Karpas-422 (cell line): ENCODE measurements at regions not wholly inside any gene's neighbourhood (a gene's known extent, or its start where the extent isn't known, plus 50 kb on each side); places are given as distances from the start of the nearest gene placed in this dataset.
A peak's percentile ranks its signal among the peaks of the same experiment; 100 is the strongest.
"Not testable (repeated sequence)": the region's sequence is repeated elsewhere in the genome, so short reads cannot be mapped to it uniquely, and the experiment has no call there.

Experiments
- DNase-seq: peaks from one replicate; pipeline ENCODE4 v3.0.0-alpha.2; 2015
- H2AFZ ChIP-seq: fragments of 200-600 bp; sonication (generic); 2 replicates; pipeline ENCODE4 v1.6.1; 2014; ENCODE audit warnings: antibody characterized with exemption, low read length, mixed read lengths
- H3K27ac ChIP-seq: fragments of 200-600 bp; sonication (generic); 2 replicates; pipeline ENCODE4 v1.5.1; 2014; ENCODE audit warnings: mild to moderate bottlenecking, low read length, moderate library complexity
- H3K27me3 ChIP-seq: fragments of 200-600 bp; sonication (generic); 2 replicates; pipeline ENCODE4 v1.6.1; 2014; ENCODE audit warnings: low read length, mixed read lengths
- H3K36me3 ChIP-seq: fragments of 200-600 bp; sonication (generic); 2 replicates; pipeline ENCODE4 v1.6.1; 2014; ENCODE audit warnings: low read length, mixed read lengths; ENCODE audit not compliant: insufficient read depth
- H3K4me1 ChIP-seq: fragments of 200-600 bp; sonication (generic); 2 replicates; pipeline ENCODE4 v1.6.1; 2014; ENCODE audit warnings: mild to moderate bottlenecking, low read length, mixed read lengths
- H3K4me2 ChIP-seq: fragments of 200-600 bp; sonication (generic); 2 replicates; pipeline ENCODE4 v1.6.1; 2014; ENCODE audit warnings: low read length, low read depth, mild to moderate bottlenecking; ENCODE audit not compliant: poor library complexity, severe bottlenecking
- H3K4me3 ChIP-seq: fragments of 200-600 bp; sonication (generic); 2 replicates; pipeline ENCODE4 v1.5.1; 2014; ENCODE audit warnings: mild to moderate bottlenecking, antibody characterized with exemption, low read length, mixed read lengths
- H3K79me2 ChIP-seq: fragments of 200-600 bp; sonication (generic); 2 replicates; pipeline ENCODE4 v1.6.1; 2014; ENCODE audit warnings: mild to moderate bottlenecking, low read length, mixed read lengths
- H3K9ac ChIP-seq: fragments of 200-600 bp; sonication (generic); 2 replicates; pipeline ENCODE4 v1.6.0; 2014; ENCODE audit warnings: low read length
- H3K9me2 ChIP-seq: fragments of 200-600 bp; sonication (generic), shearing (Covaris generic); replicated peaks from 2 replicates; pipeline ENCODE4 v1.6.0; 2014; ENCODE audit warnings: mild to moderate bottlenecking, low read length, moderate library complexity; ENCODE audit not compliant: insufficient read depth
- H3K9me3 ChIP-seq: fragments of 300-700, 200-600 bp; sonication (generic); 2 replicates; pipeline ENCODE4 v1.6.1; 2014; ENCODE audit warnings: low read length, mixed read lengths
- H4K20me1 ChIP-seq: fragments of 200-600 bp; sonication (generic); 2 replicates; pipeline ENCODE4 v1.6.1; 2014; ENCODE audit warnings: mild to moderate bottlenecking, antibody characterized with exemption, low read length, low read depth; ENCODE audit not compliant: insufficient read depth

GRCh38 chr3:194189243-194189791 is 53.4 kb downstream of the HES1 start:
- Histone ChIP-seq H3K4me3 (no peak overlapping the region), H3K36me3 (no peaks in the 10 kb centered on the region), H4K20me1 (no peaks in the 10 kb centered on the region), H3K27ac (no peak overlapping the region), H2AFZ (no peak overlapping the region), H3K9ac (no peak overlapping the region), H3K79me2 (no peaks in the 10 kb centered on the region), H3K9me2 (no peaks in the 10 kb centered on the region), H3K9me3 (no peaks in the 10 kb centered on the region), H3K27me3 (no peaks in the 10 kb centered on the region), H3K4me2 (no peak overlapping the region), H3K4me1 (peaks cover 3% of the 10 kb centered on the region; the same call in 1 of the 2 replicates)
- DNase-seq, result no peak

GRCh38 chr3:194191850-194192249 is 55.9 kb downstream of the HES1 start:
- not testable (repeated sequence) for H3K9me3 ChIP-seq, H3K27ac ChIP-seq, H3K4me1 ChIP-seq, H3K9me2 ChIP-seq, H3K36me3 ChIP-seq, H3K79me2 ChIP-seq, H2AFZ ChIP-seq, H3K9ac ChIP-seq, H3K4me2 ChIP-seq, H3K4me3 ChIP-seq, H3K27me3 ChIP-seq, H4K20me1 ChIP-seq, DNase-seq

GRCh38 chr3:194194051-194194756 is 58.3 kb downstream of the HES1 start:
- no peak overlapping the region for H3K9ac ChIP-seq
- no peak overlapping the region for H3K4me3 ChIP-seq
- H2AFZ ChIP-seq, result peak overlapping the region; percentile 39
- no peak overlapping the region for H3K4me2 ChIP-seq
- H3K4me1 ChIP-seq, result peaks cover 11% of the 10 kb centered on the region
- H3K27ac ChIP-seq, result no peak overlapping the region
- H3K9me2 ChIP-seq, result no peaks in the 10 kb centered on the region
- no peaks in the 10 kb centered on the region for H3K36me3 ChIP-seq
- peak; percentile 55 for DNase-seq
- no peaks in the 10 kb centered on the region for H3K79me2 ChIP-seq
- H3K27me3 ChIP-seq, result no peaks in the 10 kb centered on the region
- H4K20me1 ChIP-seq, result no peaks in the 10 kb centered on the region
- no peaks in the 10 kb centered on the region for H3K9me3 ChIP-seq

DNA sequence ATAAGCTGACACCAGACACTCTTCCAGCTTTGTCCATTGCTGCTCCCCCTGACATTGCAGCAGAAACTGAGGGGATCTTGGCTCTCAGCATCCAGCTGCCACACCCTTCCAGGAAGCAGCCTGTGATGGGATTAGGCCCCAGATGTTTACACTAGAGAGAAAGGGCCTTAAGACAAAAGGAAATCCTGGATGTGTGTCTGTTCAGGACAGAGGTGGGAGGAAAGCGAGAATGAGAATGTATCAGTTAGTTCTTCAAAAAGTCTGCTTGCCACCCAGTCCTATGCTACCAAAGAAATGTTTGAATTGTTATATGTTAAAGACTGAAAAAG is 58.8 kb downstream of the HES1 start:
- no peak overlapping the region for H3K4me2 ChIP-seq
- no peak for DNase-seq
- no peaks in the 10 kb centered on the region for H3K27me3 ChIP-seq
- no peak overlapping the region for H3K9ac ChIP-seq
- no peaks in the 10 kb centered on the region for H3K36me3 ChIP-seq
- no peaks in the 10 kb centered on the region for H4K20me1 ChIP-seq
- H3K4me3 ChIP-seq, result no peak overlapping the region
- no peaks in the 10 kb centered on the region for H3K9me3 ChIP-seq
- H3K9me2 ChIP-seq, result no peaks in the 10 kb centered on the region
- H2AFZ ChIP-seq, result peak overlapping the region; percentile 39; the same call in 1 of the 2 replicates
- peaks cover 11% of the 10 kb centered on the region for H3K4me1 ChIP-seq
- no peak overlapping the region for H3K27ac ChIP-seq
- H3K79me2 ChIP-seq, result no peaks in the 10 kb centered on the region

DNA sequence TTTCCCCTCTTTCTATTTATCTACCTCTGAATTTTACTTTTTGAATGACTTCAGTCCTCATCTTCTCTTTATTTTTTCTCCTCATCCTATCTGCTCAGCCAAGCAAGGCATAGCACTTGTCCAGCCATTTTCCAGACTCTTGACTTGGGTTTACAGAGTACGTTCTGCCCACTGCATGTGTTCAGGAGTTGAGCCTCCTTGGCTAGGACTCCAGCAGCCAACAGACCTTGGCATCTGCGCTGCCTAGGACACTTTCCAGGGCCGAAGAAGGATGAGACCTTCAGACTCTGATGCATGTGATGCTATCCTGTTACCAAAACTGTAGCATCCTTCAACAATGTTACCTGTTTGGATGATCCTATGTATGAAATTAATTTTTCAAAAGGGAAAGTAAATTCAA is 59.7 kb downstream of the HES1 start:
- Histone ChIP-seq H3K4me2 (no peak overlapping the region), H3K9me2 (no peaks in the 10 kb centered on the region), H2AFZ (no peak overlapping the region), H3K9me3 (no peaks in the 10 kb centered on the region), H3K36me3 (no peaks in the 10 kb centered on the region), H3K27ac (no peak overlapping the region), H4K20me1 (no peaks in the 10 kb centered on the region), H3K9ac (no peak overlapping the region), H3K79me2 (no peaks in the 10 kb centered on the region), H3K4me3 (no peak overlapping the region), H3K27me3 (no peaks in the 10 kb centered on the region), H3K4me1 (peaks cover 11% of the 10 kb centered on the region)
- no peak for DNase-seq

- Histone ChIP-seq H3K9ac (no peak overlapping the region), H3K27me3 (no peaks in the 10 kb centered on the region), H3K4me2 (no peak overlapping the region), H4K20me1 (no peaks in the 10 kb centered on the region), H3K4me3 (no peak overlapping the region), H3K79me2 (no peaks in the 10 kb centered on the region), H3K4me1 (peaks cover 11% of the 10 kb centered on the region), H3K9me3 (no peaks in the 10 kb centered on the region), H3K9me2 (no peaks in the 10 kb centered on the region), H3K27ac (no peak overlapping the region), H3K36me3 (no peaks in the 10 kb centered on the region), H2AFZ (no peak overlapping the region)
- DNase-seq, result no peak
Observed at GRCh38 chr3:194196876-194197275, 60.9 kb downstream of the HES1 start.

- Histone ChIP-seq H3K9ac (no peak overlapping the region), H3K27ac (no peak overlapping the region), H4K20me1 (no peaks in the 10 kb centered on the region), H2AFZ (no peak overlapping the region), H3K4me1 (peaks cover 11% of the 10 kb centered on the region), H3K36me3 (no peaks in the 10 kb centered on the region), H3K4me2 (no peak overlapping the region), H3K9me3 (no peaks in the 10 kb centered on the region), H3K4me3 (no peak overlapping the region), H3K79me2 (no peaks in the 10 kb centered on the region), H3K27me3 (no peaks in the 10 kb centered on the region), H3K9me2 (no peaks in the 10 kb centered on the region)
- DNase-seq, result no peak
Observed at GRCh38 chr3:194197396-194197960, 61.5 kb downstream of the HES1 start.

- Histone ChIP-seq H3K79me2 (no peaks in the 10 kb centered on the region), H3K27ac (no peak overlapping the region), H3K9me3 (no peaks in the 10 kb centered on the region), H3K27me3 (no peaks in the 10 kb centered on the region), H3K4me1 (peaks cover 11% of the 10 kb centered on the region), H3K9ac (no peak overlapping the region), H3K36me3 (no peaks in the 10 kb centered on the region), H4K20me1 (no peaks in the 10 kb centered on the region), H3K9me2 (no peaks in the 10 kb centered on the region), H3K4me2 (no peak overlapping the region), H3K4me3 (no peak overlapping the region), H2AFZ (no peak overlapping the region)
- DNase-seq, result no peak
Observed at GRCh38 chr3:194197981-194198695, 62.2 kb downstream of the HES1 start.
